ENCODE measurements at regions not wholly inside any gene's neighbourhood (a gene's known extent, or its start where the extent isn't known, plus 50 kb on each side); places are given as distances from the start of the nearest gene placed in this dataset.

- no peaks in the 10 kb centered on the region for H3K27me3 ChIP-seq
- no peaks in the 10 kb centered on the region for H3K36me3 ChIP-seq
- H3K4me3 ChIP-seq: no peak overlapping the region
- 76% methylated on average over 5 of the region's 5 CpGs for WGBS
- TF ChIP-seq POLR2A (IDR thresholded peaks at IDR 0.05; ENCODE audit: low read depth) (no peak), POLR2AphosphoS5 (IDR thresholded peaks at IDR 0.05) (no peak), EP300 (IDR thresholded peaks at IDR 0.05) (no peak)
- TF ChIP-seq, protein P1, sequence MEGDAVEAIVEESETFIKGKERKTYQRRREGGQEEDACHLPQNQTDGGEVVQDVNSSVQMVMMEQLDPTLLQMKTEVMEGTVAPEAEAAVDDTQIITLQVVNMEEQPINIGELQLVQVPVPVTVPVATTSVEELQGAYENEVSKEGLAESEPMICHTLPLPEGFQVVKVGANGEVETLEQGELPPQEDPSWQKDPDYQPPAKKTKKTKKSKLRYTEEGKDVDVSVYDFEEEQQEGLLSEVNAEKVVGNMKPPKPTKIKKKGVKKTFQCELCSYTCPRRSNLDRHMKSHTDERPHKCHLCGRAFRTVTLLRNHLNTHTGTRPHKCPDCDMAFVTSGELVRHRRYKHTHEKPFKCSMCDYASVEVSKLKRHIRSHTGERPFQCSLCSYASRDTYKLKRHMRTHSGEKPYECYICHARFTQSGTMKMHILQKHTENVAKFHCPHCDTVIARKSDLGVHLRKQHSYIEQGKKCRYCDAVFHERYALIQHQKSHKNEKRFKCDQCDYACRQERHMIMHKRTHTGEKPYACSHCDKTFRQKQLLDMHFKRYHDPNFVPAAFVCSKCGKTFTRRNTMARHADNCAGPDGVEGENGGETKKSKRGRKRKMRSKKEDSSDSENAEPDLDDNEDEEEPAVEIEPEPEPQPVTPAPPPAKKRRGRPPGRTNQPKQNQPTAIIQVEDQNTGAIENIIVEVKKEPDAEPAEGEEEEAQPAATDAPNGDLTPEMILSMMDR (IDR thresholded peaks at IDR 0.05): no peak
- peaks cover 0 to 8% (median 3%) of the 10 kb centered on the region in 4 donors for H3K4me1 ChIP-seq
- H3K27ac ChIP-seq (replicated peaks in 1 of 4): no peak overlapping the region
- no peaks in the 10 kb centered on the region for H3K9me3 ChIP-seq
- no peak for DNase-seq (ENCODE audit: extremely low spot score)
- intact Hi-C loops (cut with DNase I): no loop called here
Observed at GRCh38 chr9:86836797-86837196, 110.5 kb downstream of the GAS1 start.

GRCh38 chr9:86836266-86836665 lies 111.0 kb downstream of the GAS1 start:
- 92% methylated on average over 1 of the region's 1 CpG for WGBS
- H3K27ac ChIP-seq (replicated peaks in 1 of 4): no peak overlapping the region
- H3K36me3 ChIP-seq: no peaks in the 10 kb centered on the region

DNA sequence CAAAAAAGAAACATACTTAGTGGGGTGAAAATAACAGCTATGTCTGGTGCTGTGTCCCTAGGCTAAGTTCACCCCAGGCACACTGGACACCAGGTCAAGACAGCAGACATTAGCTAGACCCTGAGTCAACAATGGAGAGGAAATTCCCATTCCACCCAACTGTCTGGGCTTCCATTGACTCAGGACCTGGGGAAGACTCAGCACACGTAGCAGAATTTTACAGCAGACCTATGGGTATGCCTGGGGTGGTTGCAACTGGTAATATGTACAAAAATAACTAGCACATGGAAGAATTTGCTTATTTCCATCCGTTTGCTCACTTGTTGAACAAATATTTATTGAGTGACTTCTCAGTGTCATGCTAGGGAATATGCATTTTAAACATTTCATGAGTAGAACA lies 117.0 kb downstream of the GAS1 start:
- Histone ChIP-seq H3K27ac (replicated peaks in 1 of 4) (no peak overlapping the region), H3K4me1 (no peaks in the 10 kb centered on the region), H3K27me3 (no peaks in the 10 kb centered on the region), H3K4me3 (no peak overlapping the region), H3K9me3 (no peaks in the 10 kb centered on the region), H3K36me3 (no peaks in the 10 kb centered on the region)
- no peak for TF ChIP-seq EP300 (IDR thresholded peaks at IDR 0.05)
- no peak for DNase-seq (ENCODE audit: extremely low spot score)
- 65% methylated on average over 2 of the region's 2 CpGs for WGBS
- intact Hi-C loops (cut with DNase I): no loop called here

More at GRCh38 chr9:86836266-86836665, 111.0 kb downstream of the GAS1 start:
- Histone ChIP-seq H3K4me1 (peaks cover 0 to 8% (median 3%) of the 10 kb centered on the region in 4 donors), H3K9me3 (no peaks in the 10 kb centered on the region), H3K4me3 (no peak overlapping the region), H3K27me3 (no peaks in the 10 kb centered on the region)
- intact Hi-C loops (cut with DNase I): no loop called here
- no peak for TF ChIP-seq POLR2A (IDR thresholded peaks at IDR 0.05; ENCODE audit: low read depth)
- no peak for TF ChIP-seq EP300 (IDR thresholded peaks at IDR 0.05)
- TF ChIP-seq, protein P1 (IDR thresholded peaks at IDR 0.05): no peak
- TF ChIP-seq POLR2AphosphoS5 (IDR thresholded peaks at IDR 0.05): no peak
- no peak for DNase-seq (ENCODE audit: extremely low spot score)

DNA sequence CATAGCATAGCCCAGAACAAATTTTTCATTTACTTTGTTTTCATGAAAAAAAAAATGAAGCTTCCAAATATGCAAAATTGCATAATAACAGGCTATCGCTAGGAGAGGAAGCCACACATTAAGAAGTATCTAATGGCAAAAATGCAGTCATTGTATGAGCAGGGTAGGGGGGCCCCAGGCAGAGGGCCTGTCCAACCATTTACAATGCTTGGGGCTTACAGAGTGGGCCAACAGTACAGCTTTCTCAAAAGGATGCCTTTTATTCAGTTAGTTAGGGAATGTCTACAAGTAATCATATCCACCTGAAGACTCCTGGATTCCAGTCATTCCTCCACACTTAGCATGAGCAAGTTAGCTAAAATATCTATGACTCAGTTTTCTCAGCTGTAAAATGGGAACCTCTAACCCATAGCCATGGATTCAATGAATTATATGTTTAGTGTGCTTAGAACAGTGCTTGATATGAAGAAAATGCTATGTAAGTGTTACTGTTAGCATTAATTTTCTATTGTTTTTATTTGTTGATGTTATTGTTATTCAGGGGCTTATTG lies 117.7 kb downstream of the GAS1 start:
- Histone ChIP-seq H3K27me3 (no peaks in the 10 kb centered on the region), H3K9me3 (no peaks in the 10 kb centered on the region), H3K36me3 (no peaks in the 10 kb centered on the region), H3K27ac (replicated peaks in 1 of 4) (no peak overlapping the region), H3K4me3 (no peak overlapping the region), H3K4me1 (no peaks in the 10 kb centered on the region)
- WGBS: 83% methylated on average over 1 of the region's 1 CpG
- no peak for DNase-seq (ENCODE audit: extremely low spot score)
- TF ChIP-seq, protein P1 (IDR thresholded peaks at IDR 0.05): no peak
- intact Hi-C loops (cut with DNase I): no loop called here

GRCh38 chr9:86828631-86829030 lies 118.7 kb downstream of the GAS1 start:
- H3K36me3 ChIP-seq: no peaks in the 10 kb centered on the region
- no peak for DNase-seq (ENCODE audit: extremely low spot score)
- H3K4me1 ChIP-seq: no peaks in the 10 kb centered on the region
- TF ChIP-seq POLR2AphosphoS5 (IDR thresholded peaks at IDR 0.05) (no peak), POLR2A (IDR thresholded peaks at IDR 0.05; ENCODE audit: low read depth) (no peak), EP300 (IDR thresholded peaks at IDR 0.05) (no peak)
- TF ChIP-seq, protein P1 (IDR thresholded peaks at IDR 0.05): no peak
- no peaks in the 10 kb centered on the region for H3K9me3 ChIP-seq
- H3K4me3 ChIP-seq: no peak overlapping the region
- intact Hi-C loops (cut with DNase I): no loop called here
- H3K27me3 ChIP-seq: no peaks in the 10 kb centered on the region
- H3K27ac ChIP-seq (replicated peaks in 1 of 4): no peak overlapping the region
- 87% methylated on average over 4 of the region's 4 CpGs for WGBS

Data from esophagus muscularis mucosa (tissue), 4 donors.